HL-60 (cell line): ENCODE measurements at regions not wholly inside any gene's neighbourhood (a gene's known extent, or its start where the extent isn't known, plus 50 kb on each side); places are given as distances from the start of the nearest gene placed in this dataset.
A peak's percentile ranks its signal among the peaks of the same experiment; 100 is the strongest.
"Not testable (repeated sequence)": the region's sequence is repeated elsewhere in the genome, so short reads cannot be mapped to it uniquely, and the experiment has no call there.

Experiments used
- DNase-seq, 2 experiments: peaks; one replicate each; pipeline ENCODE4 v3.0.0-alpha.2; 2010 to 2020; ENCODE audit warnings: low read depth in 1 of 2, low spot score in 1 of 2
- H3K27ac ChIP-seq: fragments of 250-450 bp; sonication (Bioruptor Pico); replicated peaks from 2 replicates; pipeline ENCODE4 v1.5.1; 2020; ENCODE audit warnings: mild to moderate bottlenecking, moderate library complexity
- H3K27me3 ChIP-seq: fragments of 250-450 bp; sonication (Bioruptor Pico); 2 replicates; pipeline ENCODE4 v1.5.1; 2021; ENCODE audit warnings: mild to moderate bottlenecking, moderate library complexity; ENCODE audit not compliant: insufficient read depth, poor library complexity, severe bottlenecking
- H3K4me3 ChIP-seq: replicated peaks from 2 replicates; pipeline ENCODE4 v1.5.1; 2011; ENCODE audit warnings: mild to moderate bottlenecking, control low read depth, low read length; ENCODE audit not compliant: insufficient read depth
- GABPA ChIP-seq: IDR thresholded peaks from 2 replicates; pipeline ENCODE4 v1.6.1; 2012; ENCODE audit warnings: low read depth
- POLR2AphosphoS5 ChIP-seq: IDR thresholded peaks from 2 replicates; pipeline ENCODE4 v1.6.1; 2012; ENCODE audit warnings: low read depth
- SPI1 ChIP-seq: IDR thresholded peaks from 2 replicates; pipeline ENCODE4 v1.6.1; 2012; ENCODE audit warnings: low read depth, mild to moderate bottlenecking, borderline replicate concordance
- TF ChIP-seq, protein P1 (sequence below): IDR thresholded peaks from one replicate; pipeline ENCODE4 v1.5.1; 2011; ENCODE audit warnings: low read length, control low read depth, inconsistent platforms; ENCODE audit not compliant: insufficient read depth
- TF ChIP-seq, protein P2 (sequence below): IDR thresholded peaks from 2 replicates; pipeline ENCODE4 v1.6.1; 2012; ENCODE audit warnings: low read depth; ENCODE audit not compliant: insufficient replicate concordance

DNA sequence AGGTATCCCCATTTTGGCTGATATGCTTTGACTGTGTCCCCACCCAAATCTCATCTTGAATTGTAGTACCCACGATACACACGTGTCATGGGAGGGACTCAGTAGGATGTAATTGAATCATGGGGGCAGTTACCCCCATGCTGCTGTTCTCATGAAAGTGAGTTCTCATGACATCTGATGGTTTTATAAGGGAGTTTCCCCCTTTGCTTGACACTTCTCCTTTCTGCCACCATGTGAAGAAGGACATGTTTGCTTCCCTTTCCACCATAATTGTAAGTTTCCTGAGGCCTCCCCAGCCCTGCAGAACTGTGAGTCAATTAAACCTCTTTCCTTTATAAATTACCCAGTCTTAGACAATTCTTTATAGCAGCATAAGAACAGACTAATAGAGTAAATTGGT lies 75.0 kb upstream of the KCTD1 start:
- H3K27me3 ChIP-seq, H3K27ac ChIP-seq, H3K4me3 ChIP-seq: not testable (repeated sequence)
- peak; percentile 68; the same call in 1 of the 2 replicates for TF ChIP-seq SPI1
- peak in 1 of 2 experiments; percentile 17 for DNase-seq

DNA sequence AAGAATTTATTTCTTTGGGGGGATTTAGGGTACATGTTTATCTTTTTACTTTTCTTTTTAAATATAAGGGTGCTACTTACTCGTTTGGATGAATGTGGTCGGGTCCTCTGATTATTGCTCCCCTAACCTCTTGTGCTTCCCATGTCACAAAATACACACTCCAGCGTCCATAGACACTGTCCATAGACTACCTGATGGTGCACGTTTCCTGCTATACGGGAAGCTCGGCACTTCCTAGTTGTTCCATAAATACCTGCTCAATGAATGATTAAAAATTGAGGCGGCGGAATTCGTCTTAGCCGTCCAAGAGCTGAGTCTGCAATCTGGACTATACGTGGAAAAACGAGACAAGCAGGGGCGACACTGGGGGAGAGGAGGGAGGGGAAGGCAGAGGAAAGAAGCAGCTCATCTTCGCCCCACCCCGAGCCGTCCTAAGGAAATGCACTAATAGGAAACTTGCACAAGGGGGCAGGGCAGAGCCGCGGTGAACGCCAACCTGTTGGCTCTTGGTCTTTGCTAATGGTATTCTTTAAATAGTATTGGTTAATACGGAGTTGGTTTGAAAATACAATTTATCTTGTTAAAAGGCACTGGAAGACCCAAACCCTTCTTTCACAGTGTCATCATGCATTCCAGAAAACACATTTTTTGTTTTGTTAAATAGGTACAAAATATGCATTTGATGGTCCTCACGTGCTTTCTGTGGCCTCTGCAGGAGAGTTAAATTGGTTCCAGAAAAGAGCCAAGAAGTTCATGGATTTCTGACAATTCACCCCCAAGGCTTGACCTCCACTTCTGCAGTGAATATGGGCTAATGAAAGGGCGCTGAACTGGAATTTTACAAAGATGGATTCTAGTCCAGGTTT lies 73.0 kb upstream of the KCTD1 start:
- no peak overlapping the region for H3K27ac ChIP-seq
- DNase-seq = peak; percentile 31 to 73
- H3K4me3 ChIP-seq = peak overlapping the region; percentile 40
- no peaks in the 10 kb centered on the region for H3K27me3 ChIP-seq
- TF ChIP-seq, protein P1, sequence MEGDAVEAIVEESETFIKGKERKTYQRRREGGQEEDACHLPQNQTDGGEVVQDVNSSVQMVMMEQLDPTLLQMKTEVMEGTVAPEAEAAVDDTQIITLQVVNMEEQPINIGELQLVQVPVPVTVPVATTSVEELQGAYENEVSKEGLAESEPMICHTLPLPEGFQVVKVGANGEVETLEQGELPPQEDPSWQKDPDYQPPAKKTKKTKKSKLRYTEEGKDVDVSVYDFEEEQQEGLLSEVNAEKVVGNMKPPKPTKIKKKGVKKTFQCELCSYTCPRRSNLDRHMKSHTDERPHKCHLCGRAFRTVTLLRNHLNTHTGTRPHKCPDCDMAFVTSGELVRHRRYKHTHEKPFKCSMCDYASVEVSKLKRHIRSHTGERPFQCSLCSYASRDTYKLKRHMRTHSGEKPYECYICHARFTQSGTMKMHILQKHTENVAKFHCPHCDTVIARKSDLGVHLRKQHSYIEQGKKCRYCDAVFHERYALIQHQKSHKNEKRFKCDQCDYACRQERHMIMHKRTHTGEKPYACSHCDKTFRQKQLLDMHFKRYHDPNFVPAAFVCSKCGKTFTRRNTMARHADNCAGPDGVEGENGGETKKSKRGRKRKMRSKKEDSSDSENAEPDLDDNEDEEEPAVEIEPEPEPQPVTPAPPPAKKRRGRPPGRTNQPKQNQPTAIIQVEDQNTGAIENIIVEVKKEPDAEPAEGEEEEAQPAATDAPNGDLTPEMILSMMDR = peak; percentile 91
- TF ChIP-seq, protein P2, sequence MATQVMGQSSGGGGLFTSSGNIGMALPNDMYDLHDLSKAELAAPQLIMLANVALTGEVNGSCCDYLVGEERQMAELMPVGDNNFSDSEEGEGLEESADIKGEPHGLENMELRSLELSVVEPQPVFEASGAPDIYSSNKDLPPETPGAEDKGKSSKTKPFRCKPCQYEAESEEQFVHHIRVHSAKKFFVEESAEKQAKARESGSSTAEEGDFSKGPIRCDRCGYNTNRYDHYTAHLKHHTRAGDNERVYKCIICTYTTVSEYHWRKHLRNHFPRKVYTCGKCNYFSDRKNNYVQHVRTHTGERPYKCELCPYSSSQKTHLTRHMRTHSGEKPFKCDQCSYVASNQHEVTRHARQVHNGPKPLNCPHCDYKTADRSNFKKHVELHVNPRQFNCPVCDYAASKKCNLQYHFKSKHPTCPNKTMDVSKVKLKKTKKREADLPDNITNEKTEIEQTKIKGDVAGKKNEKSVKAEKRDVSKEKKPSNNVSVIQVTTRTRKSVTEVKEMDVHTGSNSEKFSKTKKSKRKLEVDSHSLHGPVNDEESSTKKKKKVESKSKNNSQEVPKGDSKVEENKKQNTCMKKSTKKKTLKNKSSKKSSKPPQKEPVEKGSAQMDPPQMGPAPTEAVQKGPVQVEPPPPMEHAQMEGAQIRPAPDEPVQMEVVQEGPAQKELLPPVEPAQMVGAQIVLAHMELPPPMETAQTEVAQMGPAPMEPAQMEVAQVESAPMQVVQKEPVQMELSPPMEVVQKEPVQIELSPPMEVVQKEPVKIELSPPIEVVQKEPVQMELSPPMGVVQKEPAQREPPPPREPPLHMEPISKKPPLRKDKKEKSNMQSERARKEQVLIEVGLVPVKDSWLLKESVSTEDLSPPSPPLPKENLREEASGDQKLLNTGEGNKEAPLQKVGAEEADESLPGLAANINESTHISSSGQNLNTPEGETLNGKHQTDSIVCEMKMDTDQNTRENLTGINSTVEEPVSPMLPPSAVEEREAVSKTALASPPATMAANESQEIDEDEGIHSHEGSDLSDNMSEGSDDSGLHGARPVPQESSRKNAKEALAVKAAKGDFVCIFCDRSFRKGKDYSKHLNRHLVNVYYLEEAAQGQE = no peak

DNA sequence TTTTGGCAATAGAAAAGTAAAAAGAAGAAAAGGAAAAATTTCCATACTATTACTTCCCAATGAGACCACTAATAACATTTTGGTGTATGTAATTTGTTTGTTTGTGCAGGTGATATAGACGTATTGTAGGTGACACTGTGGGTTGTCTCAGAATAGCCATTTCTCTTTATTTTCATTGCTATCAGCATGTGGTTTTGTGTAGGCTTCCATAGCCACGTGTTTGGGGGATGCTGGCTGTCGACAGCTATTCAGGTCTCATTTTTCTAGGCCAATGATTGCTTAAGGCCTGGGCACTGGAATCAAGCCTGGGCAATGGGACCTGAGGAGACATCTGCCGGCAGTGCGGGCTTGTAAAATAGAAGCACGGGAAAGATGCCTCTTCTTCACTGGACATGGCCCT lies 71.0 kb upstream of the KCTD1 start:
- H3K4me3 ChIP-seq = no peak overlapping the region
- H3K27me3 ChIP-seq = peaks cover 3% of the 10 kb centered on the region

DNA sequence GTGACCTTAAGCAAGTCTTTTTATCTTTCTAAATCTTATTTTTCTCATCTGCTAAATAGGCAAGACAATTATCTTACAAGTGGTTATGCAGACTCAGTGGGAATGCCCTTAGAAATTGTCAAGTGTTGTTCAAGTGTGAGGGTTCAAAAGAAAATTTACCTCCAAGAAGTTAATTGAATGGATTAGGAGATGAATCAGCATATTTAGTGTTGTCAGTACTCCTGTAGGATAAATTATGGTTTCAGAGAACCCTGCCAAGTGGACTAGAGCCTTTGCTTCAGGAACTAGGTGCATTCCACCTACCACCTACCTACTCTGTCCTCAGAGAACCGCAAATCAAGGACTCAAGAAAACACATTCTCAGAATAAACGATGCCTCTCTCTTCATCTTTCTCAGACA lies 69.8 kb upstream of the KCTD1 start:
- no peak for DNase-seq
- Histone ChIP-seq H3K4me3 (no peak overlapping the region), H3K27ac (no peak overlapping the region), H3K27me3 (peaks cover 3% of the 10 kb centered on the region)
- no peak for TF ChIP-seq GABPA
- TF ChIP-seq, protein P2 = no peak
- no peak for TF ChIP-seq SPI1
- no peak for TF ChIP-seq POLR2AphosphoS5
- TF ChIP-seq, protein P1 = no peak

More for the DNA sequence above, 71.0 kb upstream of the KCTD1 start:
- DNase-seq = no peak
- H3K27ac ChIP-seq = no peak overlapping the region
- TF ChIP-seq GABPA = no peak
- no peak for TF ChIP-seq POLR2AphosphoS5
- TF ChIP-seq, protein P2 = no peak
- TF ChIP-seq SPI1 = no peak
- TF ChIP-seq, protein P1 = no peak
